HepG2 (cell line): ENCODE measurements at regions not wholly inside any gene's neighbourhood (a gene's known extent, or its start where the extent isn't known, plus 50 kb on each side); places are given as distances from the start of the nearest gene placed in this dataset.

Experiments used
- POLR2AphosphoS5 ChIP-seq: IDR thresholded peaks from 2 replicates; pipeline ENCODE4 v1.6.1; 2012; ENCODE audit warnings: low read depth, low read length
- SUZ12 ChIP-seq: fragments of 150-350 bp; IDR thresholded peaks from 2 replicates; pipeline ENCODE4 v1.6.1; 2014; ENCODE audit warnings: low read depth, low read length
- ZNF891 ChIP-seq: sonication (generic); formaldehyde crosslinking; IDR thresholded peaks from 2 replicates; pipeline ENCODE4 v1.5.0; 2020; ENCODE audit warnings: mild to moderate bottlenecking, missing genetic modification reagents
- TF ChIP-seq, protein P1 (sequence below): sonication (generic); formaldehyde crosslinking; IDR thresholded peaks from 2 replicates; pipeline ENCODE4 v1.5.0; 2020; ENCODE audit warnings: mild to moderate bottlenecking, missing genetic modification reagents, moderate library complexity

DNA sequence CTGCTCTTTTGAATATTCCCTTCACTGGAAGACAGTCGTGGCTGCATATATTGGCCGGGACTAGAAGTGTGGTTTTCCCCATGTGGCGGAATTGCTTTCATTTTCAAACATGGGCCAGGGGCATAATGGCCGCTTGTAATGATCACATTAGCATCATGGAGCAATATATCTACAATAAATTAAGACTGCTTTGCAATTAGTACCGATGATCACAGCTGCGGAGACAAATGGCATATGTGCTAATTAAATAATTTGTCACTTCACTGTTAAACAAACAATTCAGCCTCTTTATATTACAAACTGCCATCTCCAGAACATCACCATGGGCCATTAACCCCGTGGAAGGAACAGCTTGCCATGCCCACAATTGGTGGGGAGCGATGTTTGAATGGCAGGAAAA is 68.2 kb upstream of the OLIG2 start:
- TF ChIP-seq ZNF891 (CRISPR knock-in tag): no peak
- no peak for TF ChIP-seq POLR2AphosphoS5
- no peak for TF ChIP-seq SUZ12
- TF ChIP-seq, protein P1, sequence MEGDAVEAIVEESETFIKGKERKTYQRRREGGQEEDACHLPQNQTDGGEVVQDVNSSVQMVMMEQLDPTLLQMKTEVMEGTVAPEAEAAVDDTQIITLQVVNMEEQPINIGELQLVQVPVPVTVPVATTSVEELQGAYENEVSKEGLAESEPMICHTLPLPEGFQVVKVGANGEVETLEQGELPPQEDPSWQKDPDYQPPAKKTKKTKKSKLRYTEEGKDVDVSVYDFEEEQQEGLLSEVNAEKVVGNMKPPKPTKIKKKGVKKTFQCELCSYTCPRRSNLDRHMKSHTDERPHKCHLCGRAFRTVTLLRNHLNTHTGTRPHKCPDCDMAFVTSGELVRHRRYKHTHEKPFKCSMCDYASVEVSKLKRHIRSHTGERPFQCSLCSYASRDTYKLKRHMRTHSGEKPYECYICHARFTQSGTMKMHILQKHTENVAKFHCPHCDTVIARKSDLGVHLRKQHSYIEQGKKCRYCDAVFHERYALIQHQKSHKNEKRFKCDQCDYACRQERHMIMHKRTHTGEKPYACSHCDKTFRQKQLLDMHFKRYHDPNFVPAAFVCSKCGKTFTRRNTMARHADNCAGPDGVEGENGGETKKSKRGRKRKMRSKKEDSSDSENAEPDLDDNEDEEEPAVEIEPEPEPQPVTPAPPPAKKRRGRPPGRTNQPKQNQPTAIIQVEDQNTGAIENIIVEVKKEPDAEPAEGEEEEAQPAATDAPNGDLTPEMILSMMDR: no peak
